HepG2 (cell line): ENCODE measurements at regions not wholly inside any gene's neighbourhood (a gene's known extent, or its start where the extent isn't known, plus 50 kb on each side); places are given as distances from the start of the nearest gene placed in this dataset.

Experiments used
- NFKBIZ ChIP-seq: IDR thresholded peaks from 2 replicates; pipeline ENCODE4 v1.6.1; 2018; ENCODE audit warnings: missing genetic modification reagents, missing compliant biosample characterization
- SOX6 ChIP-seq, 2 experiments: fragments of 450-650 bp in 1 of 2; sonication (generic) in 1 of 2; formaldehyde crosslinking in 1 of 2; IDR thresholded peaks; 2 replicates each; pipeline versions ENCODE4 v1.4.0 to v1.6.1; 2017 to 2020; ENCODE audit warnings: antibody characterized with exemption in 1 of 2, mild to moderate bottlenecking in 1 of 2, missing genetic modification reagents in 1 of 2
- TFDP1 ChIP-seq: IDR thresholded peaks from 2 replicates; pipeline ENCODE4 v1.6.1; 2016; ENCODE audit warnings: missing compliant biosample characterization, missing genetic modification reagents, borderline replicate concordance
- THAP11 ChIP-seq: IDR thresholded peaks from 2 replicates; pipeline ENCODE4 v1.6.1; 2016; ENCODE audit warnings: missing biosample characterization, missing genetic modification reagents
- ZFYVE20 ChIP-seq: sonication (generic); formaldehyde crosslinking; IDR thresholded peaks from 2 replicates; pipeline ENCODE4 v1.8.0; 2023; ENCODE audit warnings: low read depth, mild to moderate bottlenecking, moderate library complexity, missing genetic modification reagents, borderline replicate concordance
- ZNF136 ChIP-seq: sonication (generic); formaldehyde crosslinking; IDR thresholded peaks from 2 replicates; pipeline ENCODE4 v1.8.1; 2022; ENCODE audit warnings: low read depth, mild to moderate bottlenecking, moderate library complexity, missing genetic modification reagents
- ZNF335 ChIP-seq: sonication (generic); formaldehyde crosslinking; IDR thresholded peaks from 2 replicates; pipeline ENCODE4 v1.4.0; 2020; ENCODE audit warnings: missing genetic modification reagents
- ZNF772 ChIP-seq: sonication (generic); formaldehyde crosslinking; IDR thresholded peaks from 2 replicates; pipeline ENCODE4 v1.5.0; 2020; ENCODE audit warnings: mild to moderate bottlenecking, missing genetic modification reagents
- ZNF773 ChIP-seq: sonication (generic); formaldehyde crosslinking; IDR thresholded peaks from 2 replicates; pipeline ENCODE4 v1.4.0; 2020; ENCODE audit warnings: missing genetic modification reagents, borderline replicate concordance
- ZNF879 ChIP-seq: sonication (generic); formaldehyde crosslinking; IDR thresholded peaks from 2 replicates; pipeline ENCODE4 v1.8.1; 2023; ENCODE audit warnings: missing genetic modification reagents
- TF ChIP-seq, protein P1 (sequence below): sonication (generic); formaldehyde crosslinking; IDR thresholded peaks from 2 replicates; pipeline ENCODE4 v1.8.0; 2022; ENCODE audit warnings: mild to moderate bottlenecking, missing genetic modification reagents, borderline replicate concordance
- TF ChIP-seq, protein P2 (sequence below): sonication (generic); formaldehyde crosslinking; IDR thresholded peaks from 2 replicates; pipeline ENCODE4 v1.4.0; 2020; ENCODE audit warnings: mild to moderate bottlenecking, missing genetic modification reagents
- TF ChIP-seq, protein P3 (sequence below): sonication (generic); formaldehyde crosslinking; IDR thresholded peaks from 2 replicates; pipeline ENCODE4 v1.5.0; 2020; ENCODE audit warnings: mild to moderate bottlenecking, missing genetic modification reagents, borderline replicate concordance
- TF ChIP-seq, protein P4 (sequence below): sonication (generic); formaldehyde crosslinking; conservative IDR thresholded peaks from 2 replicates; pipeline ENCODE4 v1.5.0; 2020; ENCODE audit warnings: missing genetic modification reagents

DNA sequence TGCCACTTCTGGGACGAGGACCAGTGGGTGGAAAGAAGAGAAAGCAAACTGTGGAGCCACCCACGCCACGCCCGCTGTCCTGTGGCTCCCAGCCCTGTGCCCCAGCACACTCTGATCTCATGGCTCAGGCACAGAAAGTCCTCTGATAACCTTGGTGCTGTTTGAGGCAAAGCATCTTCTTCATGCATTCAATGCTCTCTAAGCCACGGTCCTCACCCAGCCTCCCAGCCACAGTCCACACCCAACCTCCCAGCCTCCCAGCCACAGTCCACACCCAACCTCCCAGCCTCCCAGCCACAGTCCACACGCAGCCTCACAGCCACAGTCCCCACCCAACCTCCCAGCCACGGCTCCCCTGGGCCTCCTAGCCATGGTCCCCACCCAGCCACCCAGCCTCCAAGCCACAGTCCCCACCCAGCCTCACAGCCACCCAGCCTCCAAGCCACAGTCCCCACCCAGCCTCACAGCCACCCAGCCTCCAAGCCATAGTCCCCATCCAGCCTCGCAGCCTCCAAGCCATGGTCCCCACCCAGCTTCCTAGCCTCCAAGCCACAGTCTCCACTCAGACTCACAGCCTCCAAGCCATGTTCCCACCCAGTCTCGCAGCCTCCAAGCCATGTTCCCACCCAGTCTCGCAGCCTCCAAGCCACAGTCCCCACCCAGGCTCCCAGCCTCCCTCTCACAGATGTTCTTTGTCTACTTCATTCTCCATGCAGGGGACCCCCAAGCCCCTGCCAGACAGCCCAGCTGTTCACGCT lies 74.9 kb downstream of the SOX1 start (continued):
- TF ChIP-seq, protein P1, sequence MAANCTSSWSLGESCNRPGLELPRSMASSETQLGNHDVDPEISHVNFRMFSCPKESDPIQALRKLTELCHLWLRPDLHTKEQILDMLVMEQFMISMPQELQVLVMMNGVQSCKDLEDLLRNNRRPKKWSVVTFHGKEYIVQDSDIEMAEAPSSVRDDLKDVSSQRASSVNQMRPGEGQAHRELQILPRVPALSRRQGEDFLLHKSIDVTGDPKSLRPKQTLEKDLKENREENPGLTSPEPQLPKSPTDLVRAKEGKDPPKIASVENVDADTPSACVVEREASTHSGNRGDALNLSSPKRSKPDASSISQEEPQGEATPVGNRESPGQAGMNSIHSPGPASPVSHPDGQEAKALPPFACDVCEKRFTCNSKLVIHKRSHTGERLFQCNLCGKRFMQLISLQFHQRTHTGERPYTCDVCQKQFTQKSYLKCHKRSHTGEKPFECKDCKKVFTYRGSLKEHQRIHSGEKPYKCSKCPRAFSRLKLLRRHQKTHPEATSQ (CRISPR knock-in tag): no peak
- TF ChIP-seq ZNF772 (CRISPR knock-in tag) (no peak), ZNF879 (CRISPR knock-in tag) (no peak), THAP11 (CRISPR knock-in tag) (no peak), NFKBIZ (CRISPR knock-in tag) (no peak), TFDP1 (CRISPR knock-in tag) (no peak), ZNF136 (CRISPR knock-in tag) (no peak), ZFYVE20 (CRISPR knock-in tag) (no peak), ZNF773 (no peak), SOX6 (IDR thresholded peaks at IDR 0.05) (no peak), SOX6 (CRISPR knock-in tag; IDR thresholded peaks at IDR 0.05) (no peak), ZNF335 (no peak)
- TF ChIP-seq, protein P2, sequence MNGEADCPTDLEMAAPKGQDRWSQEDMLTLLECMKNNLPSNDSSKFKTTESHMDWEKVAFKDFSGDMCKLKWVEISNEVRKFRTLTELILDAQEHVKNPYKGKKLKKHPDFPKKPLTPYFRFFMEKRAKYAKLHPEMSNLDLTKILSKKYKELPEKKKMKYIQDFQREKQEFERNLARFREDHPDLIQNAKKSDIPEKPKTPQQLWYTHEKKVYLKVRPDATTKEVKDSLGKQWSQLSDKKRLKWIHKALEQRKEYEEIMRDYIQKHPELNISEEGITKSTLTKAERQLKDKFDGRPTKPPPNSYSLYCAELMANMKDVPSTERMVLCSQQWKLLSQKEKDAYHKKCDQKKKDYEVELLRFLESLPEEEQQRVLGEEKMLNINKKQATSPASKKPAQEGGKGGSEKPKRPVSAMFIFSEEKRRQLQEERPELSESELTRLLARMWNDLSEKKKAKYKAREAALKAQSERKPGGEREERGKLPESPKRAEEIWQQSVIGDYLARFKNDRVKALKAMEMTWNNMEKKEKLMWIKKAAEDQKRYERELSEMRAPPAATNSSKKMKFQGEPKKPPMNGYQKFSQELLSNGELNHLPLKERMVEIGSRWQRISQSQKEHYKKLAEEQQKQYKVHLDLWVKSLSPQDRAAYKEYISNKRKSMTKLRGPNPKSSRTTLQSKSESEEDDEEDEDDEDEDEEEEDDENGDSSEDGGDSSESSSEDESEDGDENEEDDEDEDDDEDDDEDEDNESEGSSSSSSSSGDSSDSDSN (CRISPR knock-in tag): no peak
- TF ChIP-seq, protein P3, sequence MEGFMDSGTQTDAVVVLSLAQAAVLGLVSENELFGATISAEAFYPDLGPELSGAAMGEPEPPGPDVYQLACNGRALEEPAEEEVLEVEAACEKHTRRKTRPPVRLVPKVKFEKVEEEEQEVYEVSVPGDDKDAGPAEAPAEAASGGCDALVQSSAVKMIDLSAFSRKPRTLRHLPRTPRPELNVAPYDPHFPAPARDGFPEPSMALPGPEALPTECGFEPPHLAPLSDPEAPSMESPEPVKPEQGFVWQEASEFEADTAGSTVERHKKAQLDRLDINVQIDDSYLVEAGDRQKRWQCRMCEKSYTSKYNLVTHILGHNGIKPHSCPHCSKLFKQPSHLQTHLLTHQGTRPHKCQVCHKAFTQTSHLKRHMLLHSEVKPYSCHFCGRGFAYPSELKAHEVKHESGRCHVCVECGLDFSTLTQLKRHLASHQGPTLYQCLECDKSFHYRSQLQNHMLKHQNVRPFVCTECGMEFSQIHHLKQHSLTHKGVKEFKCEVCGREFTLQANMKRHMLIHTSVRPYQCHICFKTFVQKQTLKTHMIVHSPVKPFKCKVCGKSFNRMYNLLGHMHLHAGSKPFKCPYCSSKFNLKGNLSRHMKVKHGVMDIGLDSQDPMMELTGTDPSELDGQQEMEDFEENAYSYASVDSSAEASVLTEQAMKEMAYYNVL (CRISPR knock-in tag): no peak
- TF ChIP-seq, protein P4, sequence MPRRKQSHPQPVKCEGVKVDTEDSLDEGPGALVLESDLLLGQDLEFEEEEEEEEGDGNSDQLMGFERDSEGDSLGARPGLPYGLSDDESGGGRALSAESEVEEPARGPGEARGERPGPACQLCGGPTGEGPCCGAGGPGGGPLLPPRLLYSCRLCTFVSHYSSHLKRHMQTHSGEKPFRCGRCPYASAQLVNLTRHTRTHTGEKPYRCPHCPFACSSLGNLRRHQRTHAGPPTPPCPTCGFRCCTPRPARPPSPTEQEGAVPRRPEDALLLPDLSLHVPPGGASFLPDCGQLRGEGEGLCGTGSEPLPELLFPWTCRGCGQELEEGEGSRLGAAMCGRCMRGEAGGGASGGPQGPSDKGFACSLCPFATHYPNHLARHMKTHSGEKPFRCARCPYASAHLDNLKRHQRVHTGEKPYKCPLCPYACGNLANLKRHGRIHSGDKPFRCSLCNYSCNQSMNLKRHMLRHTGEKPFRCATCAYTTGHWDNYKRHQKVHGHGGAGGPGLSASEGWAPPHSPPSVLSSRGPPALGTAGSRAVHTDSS (CRISPR knock-in tag): no peak
